ENCODE measurements at regions not wholly inside any gene's neighbourhood (a gene's known extent, or its start where the extent isn't known, plus 50 kb on each side); places are given as distances from the start of the nearest gene placed in this dataset.
A peak's percentile ranks its signal among the peaks of the same experiment; 100 is the strongest.
"Not testable (repeated sequence)": the region's sequence is repeated elsewhere in the genome, so short reads cannot be mapped to it uniquely, and the experiment has no call there.

GRCh38 chr2:237236188-237236587 is 150.5 kb downstream of the COPS8 start:
- no peaks in the 10 kb centered on the region for H3K27me3 ChIP-seq
- no peaks in the 10 kb centered on the region for H3K36me3 ChIP-seq
- no peak overlapping the region for H3K4me3 ChIP-seq
- no peaks in the 10 kb centered on the region for H3K4me1 ChIP-seq
- H3K9me3 ChIP-seq = no peaks in the 10 kb centered on the region
- TF ChIP-seq POLR2A (IDR thresholded peaks at IDR 0.05) (no peak), CTCF (IDR thresholded peaks at IDR 0.05) (no peak)
- H3K27ac ChIP-seq = peak overlapping the region in 1 of 4 donors; percentile 43
- no peak for DNase-seq

DNA sequence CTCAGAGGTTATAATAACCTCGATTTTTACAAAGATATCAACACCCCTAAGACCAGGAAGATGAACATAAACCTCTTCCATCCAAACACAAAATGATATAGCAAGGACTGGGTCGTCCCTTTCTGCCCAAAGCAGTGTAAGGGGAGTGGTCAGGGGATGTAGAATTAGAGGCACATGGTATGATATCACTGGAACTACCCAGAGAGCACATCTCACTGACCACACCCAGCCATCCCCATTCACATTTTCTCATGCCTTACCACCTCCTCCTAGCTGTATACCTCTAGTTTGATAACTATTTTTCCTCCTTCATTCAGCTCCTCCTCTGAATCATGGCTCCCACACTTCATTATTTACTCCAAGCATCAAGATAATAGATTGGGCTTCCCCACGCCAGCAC is 152.6 kb downstream of the COPS8 start:
- no peak overlapping the region for H3K4me3 ChIP-seq
- H3K4me1 ChIP-seq = no peaks in the 10 kb centered on the region
- H3K9me3 ChIP-seq = peaks cover 0 to 6% (median 0%) of the 10 kb centered on the region in 4 donors
- H3K36me3 ChIP-seq = no peaks in the 10 kb centered on the region
- TF ChIP-seq POLR2A (IDR thresholded peaks at IDR 0.05) = no peak
- no peak for TF ChIP-seq CTCF (IDR thresholded peaks at IDR 0.05)
- H3K27ac ChIP-seq = no peak overlapping the region
- no peak for DNase-seq
- H3K27me3 ChIP-seq = no peaks in the 10 kb centered on the region

GRCh38 chr2:237240252-237240651 is 154.6 kb downstream of the COPS8 start:
- Histone ChIP-seq H3K9me3 (peaks cover 0 to 6% (median 0%) of the 10 kb centered on the region in 4 donors), H3K4me3 (no peak overlapping the region), H3K36me3 (no peaks in the 10 kb centered on the region), H3K27me3 (no peaks in the 10 kb centered on the region), H3K4me1 (no peaks in the 10 kb centered on the region), H3K27ac (no peak overlapping the region)
- TF ChIP-seq POLR2A (IDR thresholded peaks at IDR 0.05) (no peak), CTCF (IDR thresholded peaks at IDR 0.05) (no peak)
- no peak for DNase-seq

DNA sequence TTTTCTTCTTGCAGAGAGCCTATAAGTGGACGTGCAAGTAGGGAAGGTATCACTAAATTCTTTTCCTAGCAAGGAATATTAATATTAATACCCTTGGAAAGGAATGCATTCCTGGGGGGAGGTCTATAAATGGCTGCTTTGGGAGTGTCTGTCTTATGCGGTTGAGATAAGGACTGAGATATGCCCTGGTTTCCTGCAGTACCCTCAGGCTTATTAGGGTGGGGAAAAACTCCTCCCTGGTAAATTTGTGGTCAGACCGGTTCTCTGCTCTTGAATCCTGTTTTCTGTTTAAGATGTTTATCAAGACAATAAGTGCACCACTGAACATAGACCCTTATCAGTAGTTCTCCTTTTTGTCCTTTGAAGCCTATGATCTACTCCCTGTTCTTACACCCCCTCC is 155.2 kb downstream of the COPS8 start:
- H3K4me1 ChIP-seq, H3K9me3 ChIP-seq, H3K27ac ChIP-seq: not testable (repeated sequence)

GRCh38 chr2:237242091-237242536 is 156.4 kb downstream of the COPS8 start:
- TF ChIP-seq CTCF (IDR thresholded peaks at IDR 0.05) (no peak), POLR2A (IDR thresholded peaks at IDR 0.05) (no peak)
- Histone ChIP-seq H3K4me1 (no peaks in the 10 kb centered on the region), H3K27me3 (no peaks in the 10 kb centered on the region), H3K9me3 (peaks cover 0 to 6% (median 0%) of the 10 kb centered on the region in 4 donors), H3K4me3 (no peak overlapping the region), H3K36me3 (no peaks in the 10 kb centered on the region), H3K27ac (no peak overlapping the region)
- no peak for DNase-seq

More for the DNA sequence above, 155.2 kb downstream of the COPS8 start:
- not testable (repeated sequence) for H3K4me3 ChIP-seq, DNase-seq, H3K27me3 ChIP-seq, H3K36me3 ChIP-seq

DNA sequence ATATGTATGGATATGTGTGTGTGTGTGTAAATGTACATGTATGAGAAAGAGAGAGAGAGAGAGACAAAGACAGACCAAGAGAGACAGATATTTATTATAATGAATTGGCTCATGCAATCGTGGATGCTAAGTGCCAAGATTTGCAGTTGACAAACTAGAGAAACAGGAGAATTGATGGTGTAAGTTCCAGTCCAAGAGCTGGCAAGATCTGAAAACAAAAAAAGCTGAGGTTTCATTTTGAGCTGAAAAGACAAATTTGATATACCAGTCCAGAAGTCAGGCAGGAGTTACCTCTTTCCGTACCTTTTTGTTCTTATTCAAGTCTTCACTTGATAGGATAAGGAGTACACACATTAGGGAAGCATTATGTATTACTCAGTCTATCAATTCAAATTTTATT is 157.8 kb downstream of the COPS8 start:
- TF ChIP-seq CTCF (IDR thresholded peaks at IDR 0.05) (no peak), POLR2A (IDR thresholded peaks at IDR 0.05) (no peak)
- H3K9me3 ChIP-seq = peaks cover 0 to 6% (median 0%) of the 10 kb centered on the region in 4 donors
- no peaks in the 10 kb centered on the region for H3K36me3 ChIP-seq
- H3K4me1 ChIP-seq = no peaks in the 10 kb centered on the region
- no peak overlapping the region for H3K27ac ChIP-seq
- H3K27me3 ChIP-seq = no peaks in the 10 kb centered on the region
- no peak for DNase-seq
- no peak overlapping the region for H3K4me3 ChIP-seq

All from Peyer's patch (tissue), 4 donors.